ENCODE measurements at regions not wholly inside any gene's neighbourhood (a gene's known extent, or its start where the extent isn't known, plus 50 kb on each side); places are given as distances from the start of the nearest gene placed in this dataset.

DNA sequence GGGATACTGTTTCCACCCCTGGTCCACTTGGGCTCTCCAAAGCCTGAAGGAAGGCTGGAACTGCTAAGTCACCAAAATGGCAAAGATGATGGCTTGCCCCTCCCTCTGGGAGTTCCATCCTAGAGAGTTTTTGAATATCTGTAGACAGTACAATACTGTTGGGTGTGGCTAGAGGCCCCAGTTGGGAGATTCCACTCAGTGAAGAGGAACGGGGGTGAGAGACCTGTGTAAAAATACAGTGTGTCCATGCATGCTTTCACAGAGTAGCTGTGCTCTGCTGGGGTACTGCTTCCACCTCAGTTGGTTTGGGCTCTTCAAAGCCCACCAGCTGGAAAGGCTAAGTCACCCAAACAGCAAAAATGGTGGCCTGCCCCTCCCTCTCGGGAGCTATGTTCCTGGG, 109.8 kb upstream of the APOOL start:
- TF ChIP-seq POLR2A (IDR thresholded peaks at IDR 0.05; ENCODE audit: low read depth, low read length): no peak
- no peak for TF ChIP-seq POLR2AphosphoS5 (IDR thresholded peaks at IDR 0.05; ENCODE audit: low read depth, low read length)
- no peak for TF ChIP-seq TAF1 (IDR thresholded peaks at IDR 0.05; ENCODE audit: low read depth, low read length)
- no peak for TF ChIP-seq SPI1 (IDR thresholded peaks at IDR 0.05; ENCODE audit: low read depth, low read length)
- no peak for TF ChIP-seq POU2F2 (IDR thresholded peaks at IDR 0.05; ENCODE audit: low read depth, low read length)
- TF ChIP-seq PAX5 (IDR thresholded peaks at IDR 0.05; ENCODE audit: insufficient read depth, low read length, severe bottlenecking): no peak
